Upper lobe of left lung (tissue), 4 donors: ENCODE measurements at regions not wholly inside any gene's neighbourhood (a gene's known extent, or its start where the extent isn't known, plus 50 kb on each side); places are given as distances from the start of the nearest gene placed in this dataset.

Source experiments
- EP300 ChIP-seq, 4 donors: sonication (generic); formaldehyde crosslinking; IDR thresholded peaks; one replicate each; pipeline ENCODE4 v1.5.1; 2017; ENCODE audit warnings: antibody characterized with exemption in 4 of 4, control low read depth in 2 of 4
- TF ChIP-seq, protein P1 (sequence below), 6 experiments: fragments of 450-650 bp in 4 of 6; fragments of 200-600 bp in 2 of 6; sonication (generic) in 2 of 6; IDR thresholded peaks; one replicate each; pipeline ENCODE4 v1.5.1; 2016 to 2019; ENCODE audit warnings: antibody characterized with exemption in 6 of 6

- TF ChIP-seq, protein P1, sequence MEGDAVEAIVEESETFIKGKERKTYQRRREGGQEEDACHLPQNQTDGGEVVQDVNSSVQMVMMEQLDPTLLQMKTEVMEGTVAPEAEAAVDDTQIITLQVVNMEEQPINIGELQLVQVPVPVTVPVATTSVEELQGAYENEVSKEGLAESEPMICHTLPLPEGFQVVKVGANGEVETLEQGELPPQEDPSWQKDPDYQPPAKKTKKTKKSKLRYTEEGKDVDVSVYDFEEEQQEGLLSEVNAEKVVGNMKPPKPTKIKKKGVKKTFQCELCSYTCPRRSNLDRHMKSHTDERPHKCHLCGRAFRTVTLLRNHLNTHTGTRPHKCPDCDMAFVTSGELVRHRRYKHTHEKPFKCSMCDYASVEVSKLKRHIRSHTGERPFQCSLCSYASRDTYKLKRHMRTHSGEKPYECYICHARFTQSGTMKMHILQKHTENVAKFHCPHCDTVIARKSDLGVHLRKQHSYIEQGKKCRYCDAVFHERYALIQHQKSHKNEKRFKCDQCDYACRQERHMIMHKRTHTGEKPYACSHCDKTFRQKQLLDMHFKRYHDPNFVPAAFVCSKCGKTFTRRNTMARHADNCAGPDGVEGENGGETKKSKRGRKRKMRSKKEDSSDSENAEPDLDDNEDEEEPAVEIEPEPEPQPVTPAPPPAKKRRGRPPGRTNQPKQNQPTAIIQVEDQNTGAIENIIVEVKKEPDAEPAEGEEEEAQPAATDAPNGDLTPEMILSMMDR (IDR thresholded peaks at IDR 0.05): no peak
- TF ChIP-seq EP300 (IDR thresholded peaks at IDR 0.05): no peak
These were observed 54.9 kb downstream of the PRR18 start for GRCh38 chr6:166253281-166253681.
